ES-I3 (cell line): ENCODE measurements at regions not wholly inside any gene's neighbourhood (a gene's known extent, or its start where the extent isn't known, plus 50 kb on each side); places are given as distances from the start of the nearest gene placed in this dataset.
A peak's percentile ranks its signal among the peaks of the same experiment; 100 is the strongest.
"Not testable (repeated sequence)": the region's sequence is repeated elsewhere in the genome, so short reads cannot be mapped to it uniquely, and the experiment has no call there.

Experiments used
- H3K36me3 ChIP-seq: 2 replicates; pipeline ENCODE4 v1.6.1; 2013; ENCODE audit warnings: mild to moderate bottlenecking, low read length, control low read depth, moderate library complexity; ENCODE audit not compliant: insufficient read depth
- H3K4me1 ChIP-seq: 2 replicates; pipeline ENCODE4 v1.6.1; 2013; ENCODE audit warnings: mild to moderate bottlenecking, control low read depth, low read length; ENCODE audit not compliant: insufficient read depth
- H3K9ac ChIP-seq: 2 replicates; pipeline ENCODE4 v1.6.1; 2013; ENCODE audit warnings: low read depth, mild to moderate bottlenecking, low read length, moderate library complexity
- H3K9me3 ChIP-seq: 2 replicates; pipeline ENCODE4 v1.6.1; 2013; ENCODE audit warnings: mild to moderate bottlenecking, low read length, moderate library complexity; ENCODE audit not compliant: control insufficient read depth, insufficient read depth

- H3K36me3 ChIP-seq, H3K9me3 ChIP-seq, H3K4me1 ChIP-seq, H3K9ac ChIP-seq: not testable (repeated sequence)
These were observed 310.4 kb upstream of the PLGLB1 start for GRCh38 chr2:87331940-87332583.

GRCh38 chr2:87334888-87335287, 313.2 kb upstream of the PLGLB1 start:
- H3K4me1 ChIP-seq, H3K36me3 ChIP-seq, H3K9ac ChIP-seq, H3K9me3 ChIP-seq: not testable (repeated sequence)

DNA sequence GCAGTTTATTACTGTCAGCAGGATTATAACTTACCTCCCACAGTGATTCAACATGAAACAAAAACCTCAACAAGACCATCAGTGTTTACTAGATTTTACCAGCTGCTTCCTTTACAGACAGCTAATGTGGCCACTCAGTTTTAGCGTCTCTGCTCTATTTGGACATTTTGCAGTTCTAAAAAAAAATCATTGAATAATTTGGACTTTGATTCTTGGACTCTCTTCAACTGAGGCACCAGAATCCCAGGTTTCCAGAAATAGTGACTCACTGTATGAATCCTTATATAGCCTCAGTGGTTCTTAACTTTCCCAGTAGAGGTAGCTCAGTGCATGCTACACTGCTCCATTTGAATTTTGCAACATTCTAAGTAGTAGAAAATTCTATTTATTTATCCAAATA, 317.4 kb upstream of the PLGLB1 start:
- H3K36me3 ChIP-seq = not testable (repeated sequence)

GRCh38 chr2:87341601-87342014, 320.0 kb upstream of the PLGLB1 start:
- H3K36me3 ChIP-seq, H3K4me1 ChIP-seq: not testable (repeated sequence)

More for the DNA sequence above, 317.4 kb upstream of the PLGLB1 start:
- not testable (repeated sequence) for H3K9me3 ChIP-seq, H3K9ac ChIP-seq, H3K4me1 ChIP-seq

GRCh38 chr2:87342175-87342574, 320.5 kb upstream of the PLGLB1 start:
- H3K9ac ChIP-seq, H3K36me3 ChIP-seq, H3K4me1 ChIP-seq, H3K9me3 ChIP-seq: not testable (repeated sequence)

More at GRCh38 chr2:87341601-87342014, 320.0 kb upstream of the PLGLB1 start:
- H3K9ac ChIP-seq, H3K9me3 ChIP-seq: not testable (repeated sequence)

- not testable (repeated sequence) for H3K9ac ChIP-seq
These were observed 321.7 kb upstream of the PLGLB1 start for GRCh38 chr2:87343347-87343746.

DNA sequence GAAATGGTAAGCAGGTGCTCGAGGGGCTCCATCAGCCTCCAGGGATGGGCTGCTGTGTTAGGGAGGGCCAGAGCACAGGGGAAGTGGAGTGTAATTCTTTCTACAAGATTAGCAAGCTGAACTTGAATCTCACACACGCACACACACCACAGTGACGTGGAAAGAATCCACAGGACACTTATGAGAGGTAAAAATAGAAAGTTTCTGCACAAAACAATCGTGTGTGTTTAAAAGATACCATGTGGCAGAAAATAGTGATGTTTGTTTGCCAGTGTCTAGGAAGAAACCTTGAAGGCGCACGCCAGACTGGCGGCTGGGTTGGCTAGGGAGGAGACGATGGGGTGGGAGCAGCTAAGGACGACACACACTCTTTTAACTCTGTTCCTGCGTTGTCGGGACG, 323.6 kb upstream of the PLGLB1 start:
- not testable (repeated sequence) for H3K4me1 ChIP-seq, H3K9me3 ChIP-seq, H3K36me3 ChIP-seq, H3K9ac ChIP-seq

More at GRCh38 chr2:87343347-87343746, 321.7 kb upstream of the PLGLB1 start:
- not testable (repeated sequence) for H3K4me1 ChIP-seq, H3K9me3 ChIP-seq, H3K36me3 ChIP-seq

DNA sequence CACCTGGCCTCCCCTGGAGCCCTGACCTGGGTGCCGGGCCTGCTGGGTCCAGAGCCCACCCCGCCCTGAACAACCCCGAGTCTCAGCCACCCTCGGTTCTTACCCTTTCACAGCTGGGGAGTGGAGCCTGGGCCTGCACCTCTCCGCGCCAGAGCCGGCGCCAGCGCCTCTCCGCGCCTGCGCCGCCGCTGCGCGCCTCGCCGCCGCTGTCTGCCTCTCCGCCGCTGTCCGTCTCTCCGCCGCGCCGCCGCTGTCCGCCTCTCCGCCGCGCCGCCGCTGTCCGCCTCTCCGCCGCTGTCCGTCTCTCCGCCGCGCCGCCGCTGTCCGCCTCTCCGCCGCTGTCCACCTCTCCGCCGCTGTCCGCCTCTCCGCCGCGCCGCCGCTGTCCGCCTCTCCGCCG, 326.9 kb upstream of the PLGLB1 start:
- H3K9me3 ChIP-seq, H3K36me3 ChIP-seq, H3K4me1 ChIP-seq: not testable (repeated sequence)
- H3K9ac ChIP-seq = peak overlapping the region; percentile 20; the same call in 1 of the 2 replicates

- not testable (repeated sequence) for H3K9ac ChIP-seq, H3K36me3 ChIP-seq, H3K9me3 ChIP-seq, H3K4me1 ChIP-seq
These were observed 327.4 kb upstream of the PLGLB1 start for GRCh38 chr2:87349006-87349405.

GRCh38 chr2:87352178-87352934, 330.7 kb upstream of the PLGLB1 start:
- not testable (repeated sequence) for H3K9ac ChIP-seq, H3K36me3 ChIP-seq, H3K4me1 ChIP-seq, H3K9me3 ChIP-seq

- not testable (repeated sequence) for H3K36me3 ChIP-seq, H3K9ac ChIP-seq, H3K9me3 ChIP-seq, H3K4me1 ChIP-seq
These were observed 331.8 kb upstream of the PLGLB1 start for GRCh38 chr2:87353408-87353807.

GRCh38 chr2:87354102-87354501, 332.5 kb upstream of the PLGLB1 start:
- H3K9ac ChIP-seq, H3K4me1 ChIP-seq, H3K9me3 ChIP-seq, H3K36me3 ChIP-seq: not testable (repeated sequence)

DNA sequence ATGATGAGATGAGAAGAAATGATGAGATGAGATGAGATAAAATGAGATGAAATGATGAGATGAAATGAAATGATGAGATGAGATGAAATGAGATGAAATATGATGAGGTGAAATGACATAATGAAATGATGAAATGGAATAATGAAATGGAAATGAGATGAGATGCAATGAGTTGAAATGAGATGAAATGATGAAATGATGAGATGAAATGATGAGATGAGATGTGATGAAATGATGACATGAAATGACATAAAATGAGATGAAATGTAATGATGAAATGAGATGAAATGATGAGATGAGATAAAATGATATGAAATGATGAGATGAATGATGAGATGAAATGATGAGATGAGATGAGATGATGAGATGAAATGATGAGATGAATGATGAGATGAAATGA, 338.6 kb upstream of the PLGLB1 start:
- not testable (repeated sequence) for H3K9me3 ChIP-seq, H3K9ac ChIP-seq, H3K4me1 ChIP-seq, H3K36me3 ChIP-seq

DNA sequence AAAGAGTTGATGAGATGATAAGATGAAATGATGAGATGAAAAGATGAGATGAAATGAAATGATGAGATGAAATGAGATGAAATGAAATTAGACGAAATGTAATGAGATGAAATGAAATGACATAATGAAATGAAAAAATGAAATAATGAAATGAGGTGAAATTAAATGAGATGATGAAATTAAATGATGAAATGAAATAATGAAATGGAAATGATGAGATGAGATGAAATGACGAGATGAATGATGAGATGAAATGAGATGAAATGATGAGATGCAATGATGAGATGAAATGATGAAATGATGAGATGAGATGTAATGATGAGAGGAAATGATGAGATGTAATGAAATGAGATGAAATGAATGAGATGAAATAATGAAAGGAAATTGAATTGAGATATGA, 339.3 kb upstream of the PLGLB1 start:
- H3K4me1 ChIP-seq, H3K9ac ChIP-seq, H3K9me3 ChIP-seq, H3K36me3 ChIP-seq: not testable (repeated sequence)

DNA sequence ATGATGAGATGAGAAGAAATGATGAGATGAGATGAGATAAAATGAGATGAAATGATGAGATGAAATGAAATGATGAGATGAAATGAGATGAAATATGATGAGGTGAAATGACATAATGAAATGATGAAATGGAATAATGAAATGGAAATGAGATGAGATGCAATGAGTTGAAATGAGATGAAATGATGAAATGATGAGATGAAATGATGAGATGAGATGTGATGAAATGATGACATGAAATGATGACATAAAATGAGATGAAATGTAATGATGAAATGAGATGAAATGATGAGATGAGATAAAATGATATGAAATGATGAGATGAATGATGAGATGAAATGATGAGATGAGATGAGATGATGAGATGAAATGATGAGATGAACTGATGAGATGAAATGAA, 340.2 kb upstream of the PLGLB1 start:
- H3K9me3 ChIP-seq, H3K4me1 ChIP-seq, H3K36me3 ChIP-seq, H3K9ac ChIP-seq: not testable (repeated sequence)
